ENCODE measurements at regions not wholly inside any gene's neighbourhood (a gene's known extent, or its start where the extent isn't known, plus 50 kb on each side); places are given as distances from the start of the nearest gene placed in this dataset.

DNA sequence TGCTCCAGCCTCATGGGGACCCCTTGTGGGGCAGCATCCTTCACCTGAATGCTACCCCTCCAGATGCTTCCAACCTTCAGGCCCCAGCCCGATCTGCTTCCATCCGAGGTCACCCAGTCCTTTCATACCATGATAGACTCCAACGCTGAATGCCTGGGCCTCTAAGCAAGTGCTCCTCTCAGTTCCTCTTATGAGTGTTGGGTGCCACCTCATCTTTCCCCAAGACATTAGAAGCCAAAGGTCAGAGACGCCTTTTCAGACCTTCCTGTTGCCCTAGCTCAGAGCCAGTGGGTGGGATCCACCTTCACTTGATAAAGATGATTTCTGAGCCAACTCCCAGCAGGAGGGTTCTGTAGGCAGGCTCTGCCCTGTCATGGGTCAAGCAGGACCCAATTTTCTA lies 174.5 kb upstream of the MGAT5 start:
- peak in 1 of 2 donors; percentile 41 for ATAC-seq (ENCODE audit: low FRiP score in 2 of 2)
- WGBS, 2 donors = 89 to 94% methylated on average over 4 of the region's 4 CpGs
- no peaks in the 10 kb centered on the region for H3K9me3 ChIP-seq
- H3K27ac ChIP-seq = no peak overlapping the region
- no peaks in the 10 kb centered on the region for H3K27me3 ChIP-seq
- no peak overlapping the region for H3K4me3 ChIP-seq
- no peaks in the 10 kb centered on the region for H3K36me3 ChIP-seq
- no peak for TF ChIP-seq CTCF (IDR thresholded peaks at IDR 0.05)
- no peak for TF ChIP-seq EP300 (IDR thresholded peaks at IDR 0.05)
- TF ChIP-seq POLR2AphosphoS5 (IDR thresholded peaks at IDR 0.05) = no peak
- no peak for TF ChIP-seq POLR2A (IDR thresholded peaks at IDR 0.05)
- no peaks in the 10 kb centered on the region for H3K4me1 ChIP-seq
- DNase-seq = no peak

- TF ChIP-seq CTCF (IDR thresholded peaks at IDR 0.05) = no peak
- no peak for TF ChIP-seq POLR2AphosphoS5 (IDR thresholded peaks at IDR 0.05)
- no peak for TF ChIP-seq POLR2A (IDR thresholded peaks at IDR 0.05)
- no peak for TF ChIP-seq EP300 (IDR thresholded peaks at IDR 0.05)
- Histone ChIP-seq H3K4me1 (no peaks in the 10 kb centered on the region), H3K4me3 (no peak overlapping the region), H3K27ac (no peak overlapping the region), H3K27me3 (no peaks in the 10 kb centered on the region), H3K9me3 (no peaks in the 10 kb centered on the region), H3K36me3 (no peaks in the 10 kb centered on the region)
- DNase-seq (no peak), ATAC-seq (ENCODE audit: low FRiP score in 2 of 2) (no peak)
- WGBS, 2 donors = 75% methylated on average over 7 of the region's 7 CpGs
These were observed 173.3 kb upstream of the MGAT5 start for GRCh38 chr2:134080386-134081089.

DNA sequence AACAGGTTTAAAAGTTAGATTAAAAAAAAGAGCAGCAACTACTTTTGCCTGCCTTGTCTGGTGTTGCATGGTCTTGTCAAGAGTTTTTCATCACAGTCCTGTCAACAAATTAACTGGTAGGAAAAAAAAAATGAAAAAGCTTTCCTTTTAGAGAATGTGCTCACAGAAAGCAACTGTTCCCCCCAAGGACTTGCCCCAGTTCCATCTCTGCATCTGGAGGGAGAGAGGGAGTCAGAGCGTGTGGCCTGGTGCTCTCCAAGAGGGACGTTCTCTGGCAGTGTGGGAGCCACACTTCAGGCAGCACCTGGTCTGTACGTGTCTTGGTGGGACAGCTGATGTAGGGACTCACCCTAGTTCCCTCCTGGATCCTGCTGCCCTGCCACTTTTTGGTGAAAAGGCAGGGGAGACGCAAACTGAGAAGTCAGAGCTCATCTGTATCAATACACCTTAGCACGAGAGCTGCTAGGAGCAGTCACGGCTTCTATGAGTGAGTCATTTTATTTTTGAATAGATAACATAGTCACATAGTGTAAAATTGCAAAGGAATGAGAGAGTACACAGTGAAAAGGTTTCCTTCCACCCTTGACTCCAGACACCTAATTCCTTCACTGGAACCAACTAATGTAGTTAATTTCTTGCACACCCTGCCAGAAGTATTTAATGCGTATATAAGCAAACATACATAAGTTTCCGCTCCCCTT lies 172.5 kb upstream of the MGAT5 start:
- no peak overlapping the region for H3K27ac ChIP-seq
- H3K4me3 ChIP-seq = no peak overlapping the region
- no peaks in the 10 kb centered on the region for H3K9me3 ChIP-seq
- H3K27me3 ChIP-seq = no peaks in the 10 kb centered on the region
- WGBS, 2 donors = 89 to 93% methylated on average over 8 of the region's 8 CpGs
- no peaks in the 10 kb centered on the region for H3K4me1 ChIP-seq
- ATAC-seq (ENCODE audit: low FRiP score in 2 of 2) = no peak
- DNase-seq = no peak
- TF ChIP-seq EP300 (IDR thresholded peaks at IDR 0.05) (no peak), CTCF (IDR thresholded peaks at IDR 0.05) (no peak), POLR2A (IDR thresholded peaks at IDR 0.05) (no peak), POLR2AphosphoS5 (IDR thresholded peaks at IDR 0.05) (no peak)
- H3K36me3 ChIP-seq = no peaks in the 10 kb centered on the region

DNA sequence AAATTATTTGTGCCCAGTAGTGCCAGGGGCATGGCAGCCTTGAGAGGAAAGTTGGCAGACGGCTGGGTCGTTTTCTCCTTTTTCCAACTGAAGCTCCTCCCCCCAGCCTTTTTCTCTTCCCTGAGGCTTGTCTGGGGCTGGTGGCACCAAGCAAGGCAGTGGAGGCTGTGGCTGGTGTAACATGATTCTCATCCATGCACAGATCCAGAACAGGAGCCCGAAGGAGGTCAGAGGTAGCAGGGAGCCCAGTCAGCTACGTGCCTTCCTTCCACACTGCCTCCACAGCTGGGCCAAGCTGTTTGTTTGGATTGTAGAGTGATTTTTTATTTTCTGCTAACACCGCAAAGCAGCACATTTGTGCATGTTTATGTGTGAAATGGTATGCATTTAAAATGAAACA lies 170.3 kb upstream of the MGAT5 start:
- Histone ChIP-seq H3K27ac (no peak overlapping the region), H3K9me3 (no peaks in the 10 kb centered on the region), H3K4me1 (no peaks in the 10 kb centered on the region), H3K27me3 (no peaks in the 10 kb centered on the region), H3K36me3 (no peaks in the 10 kb centered on the region), H3K4me3 (no peak overlapping the region)
- no peak for TF ChIP-seq POLR2A (IDR thresholded peaks at IDR 0.05)
- no peak for TF ChIP-seq POLR2AphosphoS5 (IDR thresholded peaks at IDR 0.05)
- no peak for TF ChIP-seq CTCF (IDR thresholded peaks at IDR 0.05)
- TF ChIP-seq EP300 (IDR thresholded peaks at IDR 0.05) = no peak
- 71 to 83% methylated on average over 5 of the region's 5 CpGs for WGBS, 2 donors
- ATAC-seq (ENCODE audit: low FRiP score in 2 of 2) (no peak), DNase-seq (no peak)

All from upper lobe of left lung (tissue), 6 donors.